NCI-H2107 treated with DMSO at 0.1 percent for 48 hours (cell line): ENCODE measurements at regions not wholly inside any gene's neighbourhood (a gene's known extent, or its start where the extent isn't known, plus 50 kb on each side); places are given as distances from the start of the nearest gene placed in this dataset.

Experiments used
- DNase-seq: peaks from one replicate; lab custom pipeline; 2025; ENCODE audit not compliant: unreplicated experiment; lab: John Stamatoyannopoulos, UW

DNA sequence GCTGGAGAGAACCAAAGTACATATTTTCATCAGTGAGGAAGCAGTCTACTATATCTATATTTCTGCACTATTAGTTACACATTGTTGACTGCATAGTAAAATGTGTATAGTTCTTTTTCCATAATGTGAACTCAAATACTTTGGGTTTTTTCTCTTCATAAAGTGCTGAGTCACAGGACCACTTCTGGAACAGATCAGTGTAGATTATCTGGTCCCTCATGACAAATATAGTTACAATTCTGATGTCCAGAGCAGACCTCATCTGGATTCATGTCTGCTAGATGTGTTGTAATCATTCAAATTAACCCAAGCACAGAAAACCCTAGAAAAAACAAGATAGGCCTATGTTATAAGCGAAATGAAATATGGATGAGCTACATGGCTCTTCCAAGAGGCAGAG lies 171.4 kb downstream of the SUCLA2 start:
- no peak for DNase-seq

DNA sequence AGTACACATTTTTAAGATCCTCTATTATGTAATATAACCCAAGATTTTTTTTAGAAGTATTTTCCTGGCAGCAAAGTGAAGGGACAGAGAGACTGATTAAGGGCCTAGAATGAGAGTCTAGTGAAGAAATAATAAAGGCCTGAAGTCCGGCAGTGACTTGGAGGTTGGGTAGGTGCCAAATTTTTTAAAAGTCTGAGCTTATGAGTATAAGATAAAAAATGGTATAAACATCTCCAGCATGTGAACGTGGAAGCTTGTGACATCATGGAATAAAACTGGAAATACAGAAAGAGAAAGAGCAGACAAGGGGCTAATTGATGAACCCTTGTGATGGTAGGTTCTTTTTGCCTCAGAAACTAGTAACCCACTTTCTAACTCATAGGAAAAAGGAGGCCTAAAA lies 174.6 kb downstream of the SUCLA2 start:
- no peak for DNase-seq

DNA sequence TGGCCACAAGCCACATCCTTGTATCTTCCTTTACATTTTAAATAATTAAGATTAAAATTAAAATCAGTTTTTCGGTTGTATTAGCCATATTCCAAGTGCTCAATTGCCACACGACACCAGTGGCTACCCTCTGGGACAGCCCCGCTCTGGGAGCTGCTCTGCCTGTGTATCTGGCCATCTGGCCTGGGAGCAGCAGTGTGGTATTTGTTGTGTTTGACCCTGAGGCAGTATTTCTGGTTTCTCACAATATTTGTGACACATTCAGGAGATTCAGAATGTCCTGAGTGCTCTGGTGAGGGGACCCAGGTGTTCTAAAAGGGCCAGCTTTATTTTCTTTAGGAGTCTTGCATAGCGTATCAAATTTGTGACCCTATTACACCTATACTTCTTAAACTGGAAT lies 179.0 kb downstream of the SUCLA2 start:
- no peak for DNase-seq

DNA sequence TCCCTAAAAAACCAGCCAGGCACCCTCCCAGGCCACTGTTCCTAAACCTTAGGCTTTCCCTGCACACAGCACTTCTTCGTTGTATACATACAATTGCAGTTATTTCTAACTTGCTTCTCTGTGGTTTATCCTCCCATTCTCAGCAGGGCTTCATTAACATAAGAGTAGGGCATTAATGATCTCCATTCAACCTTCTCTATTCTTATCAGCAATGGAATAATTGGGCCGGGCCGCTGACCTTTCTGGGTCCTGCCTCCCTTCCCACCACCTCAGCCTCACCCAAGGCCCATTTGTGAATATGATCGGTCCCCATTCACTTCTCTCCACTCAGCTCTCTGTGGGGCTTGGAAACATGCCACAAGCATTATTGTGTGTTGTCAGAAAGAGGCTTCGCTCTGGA lies 184.2 kb downstream of the SUCLA2 start:
- no peak for DNase-seq

DNA sequence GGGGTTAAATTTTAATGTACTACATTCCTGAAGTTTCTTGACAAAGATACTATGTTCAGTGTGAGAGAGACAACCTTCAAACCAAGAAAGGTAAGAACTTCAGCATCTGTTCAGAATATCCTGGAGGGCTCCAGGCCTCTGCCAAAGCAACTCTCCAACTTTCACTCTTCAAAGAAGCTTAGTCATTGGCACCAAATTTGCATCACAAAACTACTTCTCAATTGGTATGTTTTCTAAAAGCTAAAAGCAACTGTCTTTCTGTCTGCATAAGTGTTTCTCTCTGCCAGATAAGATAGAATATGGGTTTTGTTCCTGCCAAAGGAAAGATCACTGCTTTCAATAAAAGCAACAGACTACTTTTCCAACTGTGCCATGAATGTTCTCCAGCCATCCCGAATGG lies 187.4 kb downstream of the SUCLA2 start:
- no peak for DNase-seq

DNA sequence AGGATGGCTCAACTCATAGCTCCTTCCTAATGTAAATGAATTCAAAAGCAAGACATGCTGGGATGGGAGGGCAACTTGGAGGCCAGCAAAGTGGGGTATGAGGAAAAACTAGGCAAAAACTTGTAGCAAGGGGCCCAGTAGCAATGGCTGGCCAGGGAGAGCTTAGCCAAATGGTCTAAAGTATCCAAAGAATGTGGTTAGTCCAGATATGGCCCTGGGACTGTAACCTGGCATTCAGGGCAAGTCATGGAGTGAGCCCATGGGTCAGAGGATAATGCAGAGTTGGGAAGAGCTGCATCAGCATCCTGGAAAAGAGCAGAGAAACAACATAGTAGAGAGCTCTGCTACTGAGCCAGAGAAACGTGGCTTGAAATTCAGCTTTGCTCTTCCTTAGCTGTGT lies 191.7 kb downstream of the SUCLA2 start:
- DNase-seq: no peak

DNA sequence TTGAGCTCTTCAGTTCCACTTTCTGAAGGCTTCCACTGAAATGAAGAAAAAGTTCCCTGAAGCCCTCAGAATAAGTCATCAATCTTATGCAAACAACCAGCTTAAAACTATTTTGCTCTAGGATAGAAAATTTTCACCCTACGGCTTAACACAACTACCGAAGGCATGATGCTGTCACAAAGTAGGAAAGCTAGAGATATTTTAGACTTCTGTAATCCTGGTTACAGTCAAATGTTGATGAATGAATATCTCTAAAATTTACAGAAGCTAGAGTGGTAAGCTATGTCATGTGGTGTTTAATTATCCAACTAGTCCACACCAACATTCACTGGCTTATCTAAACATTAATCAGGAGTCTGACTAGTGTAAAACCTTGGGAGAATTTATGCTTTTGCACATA lies 197.9 kb downstream of the SUCLA2 start:
- no peak for DNase-seq

DNA sequence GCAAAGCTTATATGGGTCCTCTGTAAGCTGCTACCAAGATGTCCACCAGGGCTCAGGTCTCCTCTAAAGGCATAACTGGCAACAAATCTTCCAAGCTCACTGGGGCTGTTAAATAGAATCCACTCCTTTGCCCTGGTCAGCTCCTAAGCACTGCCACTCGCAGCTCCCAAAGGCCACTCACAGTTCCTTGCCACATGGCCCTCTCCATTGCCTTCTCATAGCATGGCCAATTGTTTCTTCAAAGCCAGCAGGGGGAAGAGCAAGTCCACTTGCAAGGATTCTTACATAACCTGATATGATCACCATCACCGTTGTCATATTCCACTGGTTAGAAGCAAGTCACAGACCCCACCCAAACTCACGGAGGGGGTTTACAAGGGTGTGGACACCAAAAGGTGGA lies 199.5 kb downstream of the SUCLA2 start:
- no peak for DNase-seq

DNA sequence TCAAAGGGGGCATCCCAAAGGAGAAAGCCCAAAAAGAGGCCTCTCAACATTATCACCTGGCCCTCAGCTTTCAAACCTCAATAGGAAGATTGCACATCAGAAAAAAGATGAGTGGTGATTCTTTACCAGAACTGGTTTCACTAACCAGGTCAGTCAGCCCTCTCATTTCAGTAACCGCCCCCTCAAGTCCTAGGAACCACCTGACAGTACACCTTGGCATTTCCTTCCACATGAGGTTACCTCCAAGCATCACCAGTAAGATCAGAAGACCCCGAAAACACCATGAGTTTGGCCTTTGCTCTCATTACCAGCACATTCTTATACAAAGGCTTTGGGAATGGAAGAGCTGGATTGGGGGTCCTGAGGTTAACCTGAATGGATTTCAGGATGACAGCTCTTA lies 200.5 kb downstream of the SUCLA2 start:
- no peak for DNase-seq

DNA sequence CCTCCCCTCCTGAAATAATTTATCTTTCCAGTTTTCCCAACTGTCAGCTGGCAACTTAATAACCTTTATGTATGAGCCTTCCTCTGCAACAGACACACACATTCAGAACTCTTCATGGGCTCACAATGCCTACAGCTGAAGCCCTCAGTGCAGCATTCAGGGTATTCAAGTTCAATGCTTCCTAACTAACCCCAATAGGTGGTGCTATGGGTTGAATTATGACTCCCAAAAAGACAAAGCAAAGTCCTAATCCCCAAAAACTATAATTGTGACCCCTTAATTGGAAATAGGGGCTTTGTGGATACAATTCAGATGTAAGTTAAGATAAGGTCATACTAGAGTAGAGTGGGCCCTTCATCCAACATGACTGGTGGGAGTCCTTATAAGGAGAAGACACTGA lies 202.2 kb downstream of the SUCLA2 start:
- DNase-seq: no peak

DNA sequence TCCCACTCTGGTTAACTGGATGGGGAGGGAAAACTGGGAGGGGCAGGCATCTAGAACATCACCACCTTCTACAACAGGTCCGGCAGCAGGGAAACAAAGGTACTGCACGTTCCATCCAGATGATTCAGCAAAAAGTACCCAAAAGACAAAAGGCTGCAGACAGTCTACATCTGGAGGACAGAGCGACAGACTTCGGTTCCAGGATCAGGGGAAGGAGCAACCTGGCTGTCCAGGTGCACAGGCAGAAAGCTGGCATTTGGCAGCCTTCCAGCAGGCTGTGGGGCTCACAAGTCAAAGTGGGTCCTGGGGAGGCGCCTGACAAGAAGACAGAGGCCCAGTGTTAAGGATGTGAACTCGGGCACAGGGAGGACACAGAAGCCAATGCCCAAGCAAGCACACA lies 202.9 kb downstream of the SUCLA2 start:
- no peak for DNase-seq

DNA sequence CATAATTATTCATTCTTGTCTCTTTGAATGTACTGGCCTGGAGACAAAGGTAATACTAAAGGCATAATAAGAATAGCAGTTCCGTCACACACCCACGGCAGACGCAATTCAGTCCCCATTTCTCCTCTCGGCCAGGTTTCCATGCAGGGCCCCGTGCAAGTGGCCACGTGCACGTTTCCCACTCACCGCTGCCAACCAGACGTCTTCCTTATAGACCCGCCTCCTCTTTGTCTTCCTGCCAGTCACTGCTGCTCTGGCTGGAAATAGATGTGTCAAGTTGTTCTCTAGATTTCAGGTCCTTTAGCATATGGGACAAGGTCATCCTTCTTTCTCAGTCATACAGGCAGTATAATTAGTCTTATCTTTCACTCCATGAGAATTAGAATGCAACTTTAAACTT lies 204.3 kb downstream of the SUCLA2 start:
- no peak for DNase-seq

DNA sequence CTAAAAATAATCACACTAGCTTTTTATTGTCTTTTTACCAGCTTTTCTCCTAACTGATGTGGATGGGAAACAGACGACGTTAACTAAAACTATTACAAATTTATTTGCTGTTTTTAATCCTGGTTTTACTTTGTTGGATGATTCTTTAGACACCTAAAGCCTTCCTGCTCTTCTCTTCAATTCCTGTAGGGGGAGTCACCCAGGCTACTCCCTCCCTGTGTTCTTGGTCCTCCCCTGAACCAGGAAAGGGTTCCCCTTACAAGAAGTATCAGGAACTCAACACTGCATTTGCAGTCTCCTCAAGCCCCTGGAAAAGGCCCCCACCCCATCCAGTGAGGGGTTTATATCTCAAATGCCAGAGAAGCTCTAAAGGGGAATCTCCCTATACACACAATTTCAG lies 206.1 kb downstream of the SUCLA2 start:
- DNase-seq: no peak

DNA sequence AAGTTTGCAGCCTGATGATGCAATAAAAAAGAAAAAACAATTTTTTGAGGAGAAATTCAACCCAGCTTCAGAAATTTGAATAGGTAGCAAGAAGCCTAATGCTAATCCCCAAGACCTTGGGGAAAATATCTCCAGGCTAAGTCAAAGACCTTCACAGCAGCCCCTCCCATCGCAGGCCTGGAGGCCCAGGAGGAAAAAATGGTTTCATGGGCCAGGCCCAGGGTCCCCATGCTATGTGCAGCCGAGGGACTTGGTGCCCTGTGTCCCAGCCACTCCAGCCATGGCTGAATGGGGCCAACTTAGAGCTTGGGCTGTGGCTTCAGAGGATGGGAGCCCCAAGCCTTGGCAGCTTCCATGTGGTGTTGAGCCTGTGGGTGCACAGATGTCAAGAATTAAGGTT lies 210.3 kb downstream of the SUCLA2 start:
- no peak for DNase-seq

DNA sequence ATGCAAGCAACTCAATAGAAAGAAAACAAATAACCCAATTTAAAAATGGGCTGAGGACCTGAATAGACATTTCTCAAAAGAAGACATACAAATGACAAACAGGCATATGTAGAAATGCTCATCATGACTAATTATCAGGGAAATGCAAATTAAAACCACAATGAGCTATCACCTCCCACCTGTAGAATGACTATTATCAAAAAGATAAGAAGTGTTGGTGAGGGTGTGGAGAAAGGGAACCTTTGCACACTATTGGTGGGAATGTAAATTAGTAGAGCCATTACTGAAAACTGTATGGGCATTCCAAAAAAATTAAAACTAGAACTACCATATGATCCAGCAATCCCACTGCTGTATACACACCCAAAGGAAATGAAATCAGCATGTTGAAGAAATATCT lies 212.2 kb downstream of the SUCLA2 start:
- no peak for DNase-seq

DNA sequence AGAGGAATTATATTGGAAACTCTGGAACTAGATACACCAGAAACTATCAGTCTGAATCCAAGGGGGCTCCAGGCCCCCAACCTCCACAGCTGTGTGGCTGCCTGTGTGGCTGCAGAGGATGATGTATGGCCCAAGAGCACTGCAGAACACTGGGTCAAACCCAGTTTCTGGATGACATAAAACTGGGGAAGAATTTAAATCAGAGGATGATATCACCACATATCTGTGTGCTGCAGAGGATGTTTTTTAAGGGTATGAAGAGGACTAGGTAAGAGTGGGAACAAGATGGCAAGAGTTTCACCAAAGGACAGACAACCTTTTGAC lies 226.4 kb downstream of the SUCLA2 start:
- no peak for DNase-seq

DNA sequence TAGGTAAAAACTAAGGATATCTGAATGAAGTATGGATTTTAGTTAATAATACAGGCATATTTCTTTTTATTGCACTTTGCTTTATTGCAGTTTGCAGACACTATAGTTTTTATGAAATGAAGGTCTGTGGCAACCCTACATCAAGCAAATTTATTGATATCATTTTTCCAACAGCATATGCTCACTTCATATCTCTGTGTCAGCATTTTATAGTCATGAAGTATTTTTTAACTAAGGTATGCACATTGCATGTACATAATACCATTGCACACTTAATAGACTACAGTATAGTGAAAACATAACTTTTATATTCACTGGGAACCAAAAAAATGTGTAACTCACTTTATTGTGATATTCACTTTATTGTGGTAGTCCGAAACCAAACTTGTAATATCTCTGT lies 236.3 kb downstream of the SUCLA2 start:
- no peak for DNase-seq

DNA sequence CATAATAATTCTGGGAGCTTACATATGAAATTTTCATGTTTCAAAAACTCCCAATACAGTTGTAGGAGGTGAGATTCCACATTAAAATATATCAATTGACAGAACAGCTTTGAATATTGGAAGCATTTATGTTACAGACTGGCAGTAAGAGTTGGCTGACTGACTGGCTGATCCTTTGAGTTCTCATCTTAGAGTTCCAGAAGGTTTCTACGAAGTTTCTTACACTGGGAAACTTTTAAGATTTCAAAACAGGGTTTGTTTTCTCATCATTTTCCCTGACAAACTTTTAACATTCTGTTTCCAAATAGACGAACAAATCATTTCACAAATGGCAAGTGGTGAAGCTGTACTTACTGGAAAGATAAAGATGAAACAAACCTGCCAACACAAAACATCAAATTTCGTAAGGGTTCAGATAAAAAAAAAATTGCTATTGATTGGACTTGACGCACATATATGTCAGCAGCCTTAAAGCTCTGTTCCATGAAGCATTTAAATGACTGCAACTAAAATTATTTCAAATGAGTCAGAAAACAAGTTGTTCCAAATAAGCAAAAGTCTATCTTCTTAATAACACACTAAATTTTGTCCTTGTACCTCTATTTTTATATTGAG lies 243.5 kb downstream of the SUCLA2 start:
- no peak for DNase-seq

DNA sequence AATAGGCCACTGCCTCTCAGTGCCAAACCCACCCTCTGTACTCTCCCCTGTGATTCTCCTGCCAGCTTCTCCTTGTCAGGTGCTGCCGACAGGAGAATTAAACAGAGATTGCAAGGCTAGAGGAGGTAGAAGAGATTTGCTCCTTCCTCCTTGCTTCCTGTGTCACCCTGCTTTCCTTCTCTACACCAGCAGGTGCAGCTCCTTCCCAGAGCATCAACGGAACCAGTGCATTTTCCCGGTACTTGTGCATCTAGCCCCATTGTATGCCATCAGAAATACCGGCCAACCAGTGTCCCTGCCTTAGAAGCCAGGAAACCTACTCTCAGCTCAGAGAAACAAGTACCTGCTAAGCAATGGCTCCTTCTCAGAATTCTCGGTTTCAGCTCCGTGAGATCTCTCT lies 253.2 kb downstream of the SUCLA2 start:
- DNase-seq: no peak

DNA sequence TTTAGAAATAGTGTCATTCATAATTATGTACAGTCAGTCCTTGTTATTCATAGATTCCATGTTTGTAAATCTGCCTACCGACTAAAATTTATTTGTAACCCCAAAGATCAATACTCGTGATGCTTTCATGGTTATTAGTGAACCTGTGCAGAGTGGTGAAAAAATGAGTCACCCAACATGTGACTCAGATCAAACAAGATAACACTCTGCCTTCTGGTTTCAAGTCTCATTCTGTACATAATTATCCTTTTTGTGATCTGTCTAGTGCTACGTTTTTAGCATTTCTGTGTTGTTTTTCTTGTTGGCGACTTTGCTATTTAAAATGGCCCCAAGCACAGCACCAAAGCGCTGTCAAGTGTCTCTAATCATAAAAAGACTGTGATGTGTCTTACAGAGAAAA lies 274.7 kb downstream of the SUCLA2 start:
- DNase-seq: no peak

DNA sequence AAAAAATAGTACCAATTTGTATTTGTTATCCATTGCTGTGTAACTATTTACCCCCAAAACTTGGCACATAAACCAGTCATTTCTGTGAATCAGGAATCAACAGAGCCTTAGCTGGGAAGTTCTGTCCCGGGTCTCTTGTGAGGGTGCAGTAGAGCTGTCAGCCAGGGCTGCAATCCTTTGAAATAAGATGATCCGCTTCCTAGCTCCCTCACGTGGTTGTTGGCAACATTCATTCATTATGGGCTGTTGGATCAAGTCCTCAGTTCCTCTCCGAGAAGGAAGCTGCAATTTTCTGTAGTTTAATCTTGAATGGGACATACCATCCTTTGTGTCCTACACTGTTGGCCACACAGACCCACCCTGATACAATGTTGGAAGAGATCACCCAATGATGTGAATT lies 277.2 kb downstream of the SUCLA2 start:
- DNase-seq: no peak

DNA sequence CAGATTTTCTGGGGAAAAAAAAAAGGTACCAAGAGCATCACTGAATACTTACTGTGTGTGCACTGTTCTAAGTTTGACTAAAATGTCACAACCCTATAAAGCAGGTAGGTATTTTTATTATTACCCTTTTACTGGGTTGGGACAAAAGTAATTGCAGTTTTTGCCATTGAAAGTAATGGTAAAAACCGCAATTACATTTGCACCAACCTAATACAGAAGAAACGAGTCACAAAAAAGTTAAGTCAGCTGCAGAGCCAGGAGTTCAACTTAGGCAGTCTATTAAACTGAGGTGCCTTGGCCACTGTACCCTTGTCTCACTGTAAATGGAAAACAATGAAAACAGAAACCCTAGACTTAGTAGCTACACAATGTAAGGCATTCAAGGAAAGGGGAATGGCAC lies 281.9 kb downstream of the SUCLA2 start:
- no peak for DNase-seq

DNA sequence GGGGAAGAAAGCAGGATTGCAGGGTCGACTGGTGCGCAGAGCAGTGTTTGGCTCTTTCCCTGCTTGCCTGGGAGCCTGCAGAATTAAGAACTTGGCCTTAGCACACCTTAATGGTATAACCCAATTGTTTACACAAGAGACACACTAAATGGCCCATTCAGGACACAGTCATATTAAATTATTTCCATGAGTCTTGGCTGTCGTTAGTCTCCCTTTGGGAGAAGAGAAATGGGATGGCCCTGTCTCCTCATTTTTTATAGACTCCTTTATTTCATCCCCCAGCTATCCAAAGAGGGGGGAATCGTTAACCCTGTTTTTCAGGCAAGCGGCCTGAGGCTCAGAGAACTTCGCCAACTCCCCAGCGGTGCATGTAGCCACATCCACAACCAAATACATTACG lies 282.5 kb downstream of the SUCLA2 start:
- DNase-seq: no peak

DNA sequence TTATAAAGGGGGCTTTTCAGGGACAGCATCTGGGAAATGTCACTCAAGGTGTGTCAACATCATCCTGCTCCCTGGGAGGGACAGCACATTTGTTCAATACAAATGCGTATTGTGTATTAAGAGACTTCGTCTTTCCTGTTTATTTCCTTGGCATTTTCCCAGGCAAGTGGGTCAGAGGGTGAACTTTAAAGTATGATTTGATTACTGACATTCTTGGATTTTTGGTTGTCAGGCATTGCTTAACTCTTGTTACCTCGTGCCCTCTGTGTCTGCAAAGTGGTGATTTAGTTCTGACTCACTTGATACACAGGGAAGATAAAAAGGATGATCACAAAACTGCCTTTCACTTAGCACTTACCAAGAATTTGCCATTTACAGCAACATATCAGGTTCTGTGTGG lies 292.7 kb downstream of the SUCLA2 start:
- no peak for DNase-seq
